ENCODE measurements at regions not wholly inside any gene's neighbourhood (a gene's known extent, or its start where the extent isn't known, plus 50 kb on each side); places are given as distances from the start of the nearest gene placed in this dataset.

GRCh38 chr13:81207231-81207630 is 866.3 kb upstream of the SPRY2 start:
- TF ChIP-seq EP300 (IDR thresholded peaks at IDR 0.05): no peak
- TF ChIP-seq CTCF (IDR thresholded peaks at IDR 0.05): no peak
- no peak for TF ChIP-seq POLR2A (IDR thresholded peaks at IDR 0.05)
- TF ChIP-seq POLR2AphosphoS5 (IDR thresholded peaks at IDR 0.05): no peak

Measured in sigmoid colon (tissue), 4 donors.